GM12892 (cell line): ENCODE measurements at regions not wholly inside any gene's neighbourhood (a gene's known extent, or its start where the extent isn't known, plus 50 kb on each side); places are given as distances from the start of the nearest gene placed in this dataset.

Experiments
- POLR2A ChIP-seq: IDR thresholded peaks from 2 replicates; pipeline ENCODE4 v1.6.1; 2011; ENCODE audit warnings: low read depth, low read length, control low read depth
- POLR2AphosphoS5 ChIP-seq: IDR thresholded peaks from 2 replicates; pipeline ENCODE4 v1.6.1; 2011; ENCODE audit warnings: low read depth, low read length, control low read depth
- TAF1 ChIP-seq: IDR thresholded peaks from 2 replicates; pipeline ENCODE4 v1.6.1; 2011; ENCODE audit warnings: low read depth, mild to moderate bottlenecking, control low read depth, low read length, borderline replicate concordance

DNA sequence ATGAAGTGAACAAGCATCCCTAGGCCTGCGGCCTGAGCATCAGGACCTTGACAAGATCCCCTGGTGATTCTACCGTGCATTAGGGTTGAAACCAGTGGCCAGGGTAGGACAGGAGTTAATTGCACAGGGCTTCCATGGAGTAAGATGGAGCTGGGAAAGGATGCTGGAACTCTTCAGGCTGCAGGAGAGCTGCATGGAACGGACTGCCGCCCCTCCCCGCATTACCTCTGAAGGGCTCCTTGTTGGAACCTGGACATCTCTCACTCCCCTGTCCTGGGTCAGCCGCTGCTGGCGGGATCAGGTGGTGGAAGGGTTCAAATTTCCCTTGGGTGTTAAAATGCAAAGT is 156.6 kb upstream of the ID2 start:
- no peak for TF ChIP-seq POLR2A
- TF ChIP-seq TAF1, result no peak
- no peak for TF ChIP-seq POLR2AphosphoS5
